ENCODE measurements at regions not wholly inside any gene's neighbourhood (a gene's known extent, or its start where the extent isn't known, plus 50 kb on each side); places are given as distances from the start of the nearest gene placed in this dataset.
A peak's percentile ranks its signal among the peaks of the same experiment; 100 is the strongest.

DNA sequence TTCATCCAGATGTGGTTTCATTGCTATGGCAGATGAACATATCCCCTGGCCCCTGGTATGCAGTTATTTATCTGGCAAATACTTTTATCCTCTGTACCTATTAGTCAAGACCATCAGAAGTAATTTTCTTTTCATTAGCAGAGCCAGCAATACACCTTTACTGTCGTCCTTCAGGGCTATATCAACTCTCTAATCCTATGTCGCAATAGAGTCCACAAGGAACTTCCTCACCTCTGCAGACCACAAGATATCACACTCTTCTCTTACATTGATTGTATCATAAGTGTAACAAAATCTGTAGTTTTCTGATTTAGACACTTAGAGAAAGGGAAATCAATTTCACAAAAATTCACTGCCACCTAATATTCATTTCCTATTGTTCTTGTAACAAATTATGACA, 252.9 kb upstream of the DCC start:
- H2BK12ac ChIP-seq (ENCODE audit: low read depth, low read length), result no peak overlapping the region
- FAIRE-seq, result no peak
- no peak overlapping the region for H3K56ac ChIP-seq (replicated peaks; ENCODE audit: insufficient read length, low read depth, low read length)

More for the DNA sequence above, 252.9 kb upstream of the DCC start:
- WGBS, 2 experiments (ENCODE audit: extremely low coverage in 1 of 2, insufficient coverage in 1 of 2, insufficient read length in 1 of 2, insufficient replicate concordance in 2 of 2, low coverage in 1 of 2, low lambda C conversion rate in 2 of 2, missing lambda C conversion rate in 1 of 2), result 98% methylated on average over 2 of the region's 2 CpGs; no CpG with 5 or more reads in 1 of the 2 experiments
- Histone ChIP-seq H3K9ac (replicated peaks in 1 of 4; ENCODE audit: extremely low read depth in 1 of 4, low read depth in 3 of 4, low read length in 3 of 4) (no peak overlapping the region), H3K4me3 (ENCODE audit: extremely low read depth in 1 of 4, insufficient read depth in 2 of 4, low read depth in 3 of 4, low read length in 4 of 4) (no peak overlapping the region), H2BK120ac (replicated peaks; ENCODE audit: low read depth, low read length) (no peak overlapping the region), H3K36me3 (ENCODE audit: control insufficient read depth in 2 of 4, insufficient read depth in 4 of 4, low read length in 3 of 4) (no peaks in the 10 kb centered on the region), H3K79me1 (ENCODE audit: low read depth, low read length) (no peaks in the 10 kb centered on the region), H4K8ac (ENCODE audit: extremely low read depth, insufficient read depth, low read length) (no peak overlapping the region), H3K4me2 (ENCODE audit: insufficient read depth in 1 of 2, low read depth in 2 of 2, low read length in 2 of 2) (no peak overlapping the region), H3K27ac (ENCODE audit: low read depth, low read length) (no peak overlapping the region), H3K23me2 (ENCODE audit: low read depth, low read length) (no peaks in the 10 kb centered on the region), H4K5ac (ENCODE audit: insufficient read length, low read depth, low read length) (no peak overlapping the region), H4K91ac (replicated peaks; ENCODE audit: insufficient read length, low read length) (no peak overlapping the region), H3K23ac (ENCODE audit: insufficient read length) (no peak overlapping the region), H2BK5ac (ENCODE audit: low read depth, low read length) (no peak overlapping the region), H3K79me2 (ENCODE audit: control insufficient read depth in 1 of 2, insufficient read depth in 2 of 2, low read length in 2 of 2) (no peaks in the 10 kb centered on the region), H3K14ac (ENCODE audit: insufficient read length) (no peak overlapping the region), H3K18ac (ENCODE audit: extremely low read depth, low read length) (no peak overlapping the region), H4K20me1 (replicated peaks in 1 of 2; ENCODE audit: control insufficient read depth in 1 of 2, insufficient read depth in 2 of 2, low read length in 2 of 2) (no peaks in the 10 kb centered on the region), H2BK15ac (ENCODE audit: low read length) (no peak overlapping the region), H2AFZ (ENCODE audit: low read length) (no peak overlapping the region), H2AK5ac (ENCODE audit: low read depth, low read length) (no peak overlapping the region), H3K9me3 (ENCODE audit: insufficient read depth in 2 of 2, low read depth in 1 of 2, low read length in 1 of 2) (no peaks in the 10 kb centered on the region), H3K27me3 (replicated peaks in 1 of 4; ENCODE audit: control insufficient read depth in 3 of 4, extremely low read depth in 1 of 4, insufficient read depth in 3 of 4, low read length in 3 of 4) (no peaks in the 10 kb centered on the region), H2BK20ac (ENCODE audit: low read length) (no peak overlapping the region), H3K4me1 (replicated peaks in 1 of 4; ENCODE audit: control insufficient read depth in 3 of 4, insufficient read depth in 4 of 4, low read length in 3 of 4) (no peaks in the 10 kb centered on the region), H3K4ac (replicated peaks; ENCODE audit: insufficient read length, low read depth, low read length) (no peak overlapping the region)
- POLR2A ChIA-PET (ENCODE audit: partially characterized antibody), result no interaction called here
- DNase-seq (ENCODE audit: low read depth in 1 of 2, low spot score in 2 of 2), result no peak
- TF ChIP-seq CEBPB (IDR thresholded peaks at IDR 0.05; ENCODE audit: low read depth, low read length) (peak; percentile 63; the same call in 1 of the 2 replicates), CBX8 (IDR thresholded peaks at IDR 0.05; ENCODE audit: borderline replicate concordance, low read depth, low read length) (no peak), SIN3A (conservative IDR thresholded peaks at IDR 0.05 in 1 of 2, IDR thresholded peaks at IDR 0.05 in 1 of 2; ENCODE audit: low read depth in 1 of 2, low read length in 2 of 2) (no peak), CHD1 (IDR thresholded peaks at IDR 0.05; ENCODE audit: low read depth, low read length) (no peak)
- CTCF ChIA-PET (ENCODE audit: partially characterized antibody), result no interaction called here
